HepG2 (cell line): ENCODE measurements at regions not wholly inside any gene's neighbourhood (a gene's known extent, or its start where the extent isn't known, plus 50 kb on each side); places are given as distances from the start of the nearest gene placed in this dataset.

Source experiments
- KLF11 ChIP-seq: IDR thresholded peaks from 2 replicates; pipeline ENCODE4 v1.6.1; 2016; ENCODE audit warnings: missing compliant biosample characterization
- MAFK ChIP-seq, 2 experiments: IDR thresholded peaks in 1 of 2; conservative IDR thresholded peaks in 1 of 2; 2 replicates each; pipeline ENCODE4 v1.6.1; 2011; ENCODE audit warnings: improper control_type of control experiment in 2 of 2, low read length in 2 of 2
- PAF1 ChIP-seq: IDR thresholded peaks from 2 replicates; pipeline ENCODE4 v1.6.1; 2016; ENCODE audit warnings: missing genetic modification reagents, missing compliant biosample characterization
- PCBP1 ChIP-seq: fragments of 200-400 bp; formaldehyde crosslinking; IDR thresholded peaks from 2 replicates; pipeline ENCODE4 v1.6.1; 2017; ENCODE audit warnings: mild to moderate bottlenecking, low read depth, low read length, borderline replicate concordance
- RAD51 ChIP-seq: fragments of 450-650 bp; IDR thresholded peaks from 2 replicates; pipeline ENCODE4 v1.6.1; 2016; ENCODE audit warnings: borderline replicate concordance
- SMARCC2 ChIP-seq: fragments of 450-650 bp; IDR thresholded peaks from 2 replicates; pipeline ENCODE4 v1.6.1; 2017; ENCODE audit warnings: antibody characterized with exemption, mild to moderate bottlenecking
- SP4 ChIP-seq: sonication (generic); formaldehyde crosslinking; IDR thresholded peaks from 2 replicates; pipeline ENCODE4 v1.8.1; 2023; ENCODE audit warnings: mild to moderate bottlenecking, missing genetic modification reagents
- ZBTB3 ChIP-seq: sonication (generic); formaldehyde crosslinking; IDR thresholded peaks from 2 replicates; pipeline ENCODE4 v1.4.0; 2020; ENCODE audit warnings: low read depth, mild to moderate bottlenecking, moderate library complexity, missing genetic modification reagents, borderline replicate concordance
- ZFX ChIP-seq: sonication (generic); formaldehyde crosslinking; IDR thresholded peaks from 2 replicates; pipeline ENCODE4 v1.4.0; 2020; ENCODE audit warnings: mild to moderate bottlenecking, low read depth, missing genetic modification reagents, moderate library complexity
- ZNF292 ChIP-seq: sonication (generic); formaldehyde crosslinking; IDR thresholded peaks from 2 replicates; pipeline ENCODE4 v1.8.1; 2022; ENCODE audit warnings: mild to moderate bottlenecking, low read depth, missing genetic modification reagents, borderline replicate concordance
- TF ChIP-seq, protein P1 (sequence below): sonication (generic); formaldehyde crosslinking; IDR thresholded peaks from 2 replicates; pipeline ENCODE4 v1.5.0; 2020; ENCODE audit warnings: mild to moderate bottlenecking, missing genetic modification reagents, moderate library complexity
- TF ChIP-seq, protein P2 (sequence below): sonication (generic); formaldehyde crosslinking; IDR thresholded peaks from 2 replicates; pipeline ENCODE4 v1.4.0; 2020; ENCODE audit warnings: missing genetic modification reagents, mild to moderate bottlenecking, borderline replicate concordance
- TF ChIP-seq, protein P3 (sequence below): IDR thresholded peaks from 2 replicates; pipeline ENCODE4 v1.6.1; 2012; ENCODE audit warnings: low read length, improper control_type of control experiment
- TF ChIP-seq, protein P4 (sequence below): sonication (generic); formaldehyde crosslinking; IDR thresholded peaks from 2 replicates; pipeline ENCODE4 v1.5.0; 2020; ENCODE audit warnings: missing genetic modification reagents

DNA sequence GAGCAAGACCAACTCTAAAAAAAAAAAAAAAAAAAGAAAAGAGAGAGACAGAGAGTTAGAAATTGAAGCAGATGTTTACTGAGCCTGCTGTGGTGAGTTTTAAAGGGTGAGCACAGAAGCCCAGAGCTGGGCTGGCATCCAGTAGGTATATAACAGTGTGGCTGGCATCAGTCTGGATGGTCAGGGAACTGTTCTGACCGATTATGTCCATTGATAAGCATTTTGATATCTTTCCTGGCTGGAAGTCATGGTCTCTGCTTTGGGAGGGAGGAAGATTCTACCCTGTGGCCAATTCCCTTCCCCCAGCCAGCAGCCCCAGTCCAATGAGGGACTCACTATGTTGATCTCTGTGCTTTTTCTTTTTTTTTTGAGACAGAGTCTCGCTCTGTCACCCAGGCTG is 65.2 kb upstream of the PODXL start:
- TF ChIP-seq RAD51: no peak
- TF ChIP-seq ZFX (CRISPR knock-in tag): no peak
- TF ChIP-seq SP4: no peak
- TF ChIP-seq, protein P1, sequence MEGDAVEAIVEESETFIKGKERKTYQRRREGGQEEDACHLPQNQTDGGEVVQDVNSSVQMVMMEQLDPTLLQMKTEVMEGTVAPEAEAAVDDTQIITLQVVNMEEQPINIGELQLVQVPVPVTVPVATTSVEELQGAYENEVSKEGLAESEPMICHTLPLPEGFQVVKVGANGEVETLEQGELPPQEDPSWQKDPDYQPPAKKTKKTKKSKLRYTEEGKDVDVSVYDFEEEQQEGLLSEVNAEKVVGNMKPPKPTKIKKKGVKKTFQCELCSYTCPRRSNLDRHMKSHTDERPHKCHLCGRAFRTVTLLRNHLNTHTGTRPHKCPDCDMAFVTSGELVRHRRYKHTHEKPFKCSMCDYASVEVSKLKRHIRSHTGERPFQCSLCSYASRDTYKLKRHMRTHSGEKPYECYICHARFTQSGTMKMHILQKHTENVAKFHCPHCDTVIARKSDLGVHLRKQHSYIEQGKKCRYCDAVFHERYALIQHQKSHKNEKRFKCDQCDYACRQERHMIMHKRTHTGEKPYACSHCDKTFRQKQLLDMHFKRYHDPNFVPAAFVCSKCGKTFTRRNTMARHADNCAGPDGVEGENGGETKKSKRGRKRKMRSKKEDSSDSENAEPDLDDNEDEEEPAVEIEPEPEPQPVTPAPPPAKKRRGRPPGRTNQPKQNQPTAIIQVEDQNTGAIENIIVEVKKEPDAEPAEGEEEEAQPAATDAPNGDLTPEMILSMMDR (CRISPR knock-in tag): no peak
- TF ChIP-seq ZBTB3 (CRISPR knock-in tag): no peak
- TF ChIP-seq, protein P2, sequence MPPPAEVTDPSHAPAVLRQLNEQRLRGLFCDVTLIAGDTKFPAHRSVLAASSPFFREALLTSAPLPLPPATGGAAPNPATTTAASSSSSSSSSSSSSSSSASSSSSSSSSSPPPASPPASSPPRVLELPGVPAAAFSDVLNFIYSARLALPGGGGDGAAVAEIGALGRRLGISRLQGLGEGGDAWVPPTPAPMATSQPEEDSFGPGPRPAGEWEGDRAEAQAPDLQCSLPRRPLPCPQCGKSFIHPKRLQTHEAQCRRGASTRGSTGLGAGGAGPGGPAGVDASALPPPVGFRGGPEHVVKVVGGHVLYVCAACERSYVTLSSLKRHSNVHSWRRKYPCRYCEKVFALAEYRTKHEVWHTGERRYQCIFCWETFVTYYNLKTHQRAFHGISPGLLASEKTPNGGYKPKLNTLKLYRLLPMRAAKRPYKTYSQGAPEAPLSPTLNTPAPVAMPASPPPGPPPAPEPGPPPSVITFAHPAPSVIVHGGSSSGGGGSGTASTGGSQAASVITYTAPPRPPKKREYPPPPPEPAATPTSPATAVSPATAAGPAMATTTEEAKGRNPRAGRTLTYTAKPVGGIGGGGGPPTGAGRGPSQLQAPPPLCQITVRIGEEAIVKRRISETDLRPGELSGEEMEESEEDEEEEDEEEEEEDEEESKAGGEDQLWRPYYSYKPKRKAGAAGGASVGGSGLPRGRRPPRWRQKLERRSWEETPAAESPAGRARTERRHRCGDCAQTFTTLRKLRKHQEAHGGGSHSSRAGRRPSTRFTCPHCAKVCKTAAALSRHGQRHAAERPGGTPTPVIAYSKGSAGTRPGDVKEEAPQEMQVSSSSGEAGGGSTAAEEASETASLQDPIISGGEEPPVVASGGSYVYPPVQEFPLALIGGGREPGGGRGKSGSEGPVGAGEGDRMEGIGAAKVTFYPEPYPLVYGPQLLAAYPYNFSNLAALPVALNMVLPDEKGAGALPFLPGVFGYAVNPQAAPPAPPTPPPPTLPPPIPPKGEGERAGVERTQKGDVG (CRISPR knock-in tag): no peak
- no peak for TF ChIP-seq KLF11 (CRISPR knock-in tag)
- no peak for TF ChIP-seq ZNF292
- TF ChIP-seq PCBP1: no peak
- TF ChIP-seq, protein P3, sequence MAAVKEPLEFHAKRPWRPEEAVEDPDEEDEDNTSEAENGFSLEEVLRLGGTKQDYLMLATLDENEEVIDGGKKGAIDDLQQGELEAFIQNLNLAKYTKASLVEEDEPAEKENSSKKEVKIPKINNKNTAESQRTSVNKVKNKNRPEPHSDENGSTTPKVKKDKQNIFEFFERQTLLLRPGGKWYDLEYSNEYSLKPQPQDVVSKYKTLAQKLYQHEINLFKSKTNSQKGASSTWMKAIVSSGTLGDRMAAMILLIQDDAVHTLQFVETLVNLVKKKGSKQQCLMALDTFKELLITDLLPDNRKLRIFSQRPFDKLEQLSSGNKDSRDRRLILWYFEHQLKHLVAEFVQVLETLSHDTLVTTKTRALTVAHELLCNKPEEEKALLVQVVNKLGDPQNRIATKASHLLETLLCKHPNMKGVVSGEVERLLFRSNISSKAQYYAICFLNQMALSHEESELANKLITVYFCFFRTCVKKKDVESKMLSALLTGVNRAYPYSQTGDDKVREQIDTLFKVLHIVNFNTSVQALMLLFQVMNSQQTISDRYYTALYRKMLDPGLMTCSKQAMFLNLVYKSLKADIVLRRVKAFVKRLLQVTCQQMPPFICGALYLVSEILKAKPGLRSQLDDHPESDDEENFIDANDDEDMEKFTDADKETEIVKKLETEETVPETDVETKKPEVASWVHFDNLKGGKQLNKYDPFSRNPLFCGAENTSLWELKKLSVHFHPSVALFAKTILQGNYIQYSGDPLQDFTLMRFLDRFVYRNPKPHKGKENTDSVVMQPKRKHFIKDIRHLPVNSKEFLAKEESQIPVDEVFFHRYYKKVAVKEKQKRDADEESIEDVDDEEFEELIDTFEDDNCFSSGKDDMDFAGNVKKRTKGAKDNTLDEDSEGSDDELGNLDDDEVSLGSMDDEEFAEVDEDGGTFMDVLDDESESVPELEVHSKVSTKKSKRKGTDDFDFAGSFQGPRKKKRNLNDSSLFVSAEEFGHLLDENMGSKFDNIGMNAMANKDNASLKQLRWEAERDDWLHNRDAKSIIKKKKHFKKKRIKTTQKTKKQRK: no peak
- TF ChIP-seq, protein P4, sequence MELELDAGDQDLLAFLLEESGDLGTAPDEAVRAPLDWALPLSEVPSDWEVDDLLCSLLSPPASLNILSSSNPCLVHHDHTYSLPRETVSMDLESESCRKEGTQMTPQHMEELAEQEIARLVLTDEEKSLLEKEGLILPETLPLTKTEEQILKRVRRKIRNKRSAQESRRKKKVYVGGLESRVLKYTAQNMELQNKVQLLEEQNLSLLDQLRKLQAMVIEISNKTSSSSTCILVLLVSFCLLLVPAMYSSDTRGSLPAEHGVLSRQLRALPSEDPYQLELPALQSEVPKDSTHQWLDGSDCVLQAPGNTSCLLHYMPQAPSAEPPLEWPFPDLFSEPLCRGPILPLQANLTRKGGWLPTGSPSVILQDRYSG (CRISPR knock-in tag): no peak
- no peak for TF ChIP-seq MAFK (conservative IDR thresholded peaks at IDR 0.05 in 1 of 2, IDR thresholded peaks at IDR 0.05 in 1 of 2; ENCODE audit: low read length in 2 of 2)
- no peak for TF ChIP-seq PAF1
- no peak for TF ChIP-seq SMARCC2
